Activated T-helper 2 cell treated with anti-CD3 and anti-CD28 coated beads, Interferon-gamma antibody, Interleukin-2, Interleukin-4, amounts not matched to agents 10 μg/mL and 5 μg/mL and 100 μg/mL, durations not matched to agents 14 hours and 24 hours and 36 hours (primary cell): ENCODE measurements at regions not wholly inside any gene's neighbourhood (a gene's known extent, or its start where the extent isn't known, plus 50 kb on each side); places are given as distances from the start of the nearest gene placed in this dataset.

Experiments
- DNase-seq: peaks from one replicate; pipeline ENCODE4 v3.0.0; 2021; ENCODE audit warnings: low spot score
- H3K27ac Mint-ChIP-seq: one replicate; pipeline ENCODE4 v1.8.0; 2021; ENCODE audit warnings: mixed read lengths
- H3K27me3 Mint-ChIP-seq: one replicate; pipeline ENCODE4 v1.8.0; 2021; ENCODE audit warnings: low read depth, mixed read lengths
- H3K36me3 Mint-ChIP-seq: one replicate; pipeline ENCODE4 v1.8.0; 2021; ENCODE audit warnings: low read depth, mixed read lengths
- H3K4me1 Mint-ChIP-seq: one replicate; pipeline ENCODE4 v1.8.0; 2021; ENCODE audit warnings: low read depth, mixed read lengths
- H3K4me3 Mint-ChIP-seq: one replicate; pipeline ENCODE4 v1.8.0; 2021; ENCODE audit warnings: low read depth, mild to moderate bottlenecking, moderate library complexity, mixed read lengths
- H3K9me3 Mint-ChIP-seq: one replicate; pipeline ENCODE4 v1.8.0; 2021; ENCODE audit warnings: mixed read lengths
- intact Hi-C: fragments of 100-400 bp; cut with micrococcal nuclease; formaldehyde crosslinking; loops from one replicate; pipeline ENCODE4 v1.15.1; 2023

- no peak for DNase-seq
- H3K4me3 Mint-ChIP-seq, result no peak overlapping the region
- H3K27me3 Mint-ChIP-seq, result no peaks in the 10 kb centered on the region
- H3K36me3 Mint-ChIP-seq, result peaks cover 17% of the 10 kb centered on the region
- peaks cover 64% of the 10 kb centered on the region for H3K4me1 Mint-ChIP-seq
- H3K27ac Mint-ChIP-seq, result peak overlapping the region; percentile 81
- intact Hi-C loops, result loop anchor here (5.0 kb wide), 5 partner anchors 88 to 457 kb away; no protein-coding TSS in a partner anchor
- peaks cover 10% of the 10 kb centered on the region for H3K9me3 Mint-ChIP-seq
Measured at GRCh38 chr2:7845332-7845731, 836.5 kb upstream of the ID2 start.

- no peak for DNase-seq
- peak overlapping the region; percentile 97 for H3K27ac Mint-ChIP-seq
- intact Hi-C loops, result loop anchor here (1.0 to 5.0 kb wide), 6 partner anchors 89 to 838 kb away; no protein-coding TSS in a partner anchor
Measured at GRCh38 chr2:7846607-7847006, 835.2 kb upstream of the ID2 start.

GRCh38 chr2:7847321-7847720, 834.5 kb upstream of the ID2 start:
- Mint-ChIP-seq H3K4me3 (peak overlapping the region; percentile 52), H3K27ac (peak overlapping the region; percentile 97), H3K9me3 (peaks cover 4% of the 10 kb centered on the region), H3K36me3 (peaks cover 11% of the 10 kb centered on the region), H3K27me3 (no peaks in the 10 kb centered on the region), H3K4me1 (peaks cover 55% of the 10 kb centered on the region)
- no peak for DNase-seq
- intact Hi-C loops, result loop anchor here (1.0 to 5.0 kb wide), 6 partner anchors 90 to 837 kb away; no protein-coding TSS in a partner anchor

More at GRCh38 chr2:7846607-7847006, 835.2 kb upstream of the ID2 start:
- Mint-ChIP-seq H3K36me3 (peaks cover 13% of the 10 kb centered on the region), H3K4me3 (no peak overlapping the region), H3K4me1 (peaks cover 60% of the 10 kb centered on the region), H3K9me3 (peaks cover 4% of the 10 kb centered on the region), H3K27me3 (no peaks in the 10 kb centered on the region)

GRCh38 chr2:7849027-7849426, 832.8 kb upstream of the ID2 start:
- Mint-ChIP-seq H3K27ac (peak overlapping the region; percentile 97), H3K4me3 (no peak overlapping the region), H3K27me3 (no peaks in the 10 kb centered on the region), H3K36me3 (peaks cover 11% of the 10 kb centered on the region), H3K9me3 (no peaks in the 10 kb centered on the region), H3K4me1 (peaks cover 46% of the 10 kb centered on the region)
- intact Hi-C loops, result loop anchor here (2.0 to 5.0 kb wide), 10 partner anchors 90 to 832 kb away; no protein-coding TSS in a partner anchor
- no peak for DNase-seq

GRCh38 chr2:7849531-7849930, 832.3 kb upstream of the ID2 start:
- peaks cover 42% of the 10 kb centered on the region for H3K4me1 Mint-ChIP-seq
- peaks cover 5% of the 10 kb centered on the region for H3K9me3 Mint-ChIP-seq
- no peak overlapping the region for H3K4me3 Mint-ChIP-seq
- peaks cover 15% of the 10 kb centered on the region for H3K36me3 Mint-ChIP-seq
- intact Hi-C loops, result loop anchor here (2.0 to 5.0 kb wide), 10 partner anchors 89 to 831 kb away; no protein-coding TSS in a partner anchor
- no peak overlapping the region for H3K27ac Mint-ChIP-seq
- no peaks in the 10 kb centered on the region for H3K27me3 Mint-ChIP-seq
- DNase-seq, result no peak

- Mint-ChIP-seq H3K27me3 (no peaks in the 10 kb centered on the region), H3K9me3 (peaks cover 9% of the 10 kb centered on the region), H3K27ac (no peak overlapping the region), H3K4me3 (no peak overlapping the region), H3K36me3 (peaks cover 18% of the 10 kb centered on the region), H3K4me1 (peaks cover 35% of the 10 kb centered on the region)
- intact Hi-C loops, result loop anchor here (10.0 kb wide), 1 partner anchor 382 kb away; no protein-coding TSS in a partner anchor
- no peak for DNase-seq
Measured at GRCh38 chr2:7852546-7852945, 829.3 kb upstream of the ID2 start.

GRCh38 chr2:7857904-7858303, 824.0 kb upstream of the ID2 start:
- Mint-ChIP-seq H3K4me1 (peaks cover 34% of the 10 kb centered on the region), H3K4me3 (no peak overlapping the region), H3K27ac (peak overlapping the region; percentile 81), H3K9me3 (peaks cover 9% of the 10 kb centered on the region), H3K36me3 (peaks cover 10% of the 10 kb centered on the region), H3K27me3 (no peaks in the 10 kb centered on the region)
- no peak for DNase-seq
- intact Hi-C loops, result loop anchor here (1.0 to 10.0 kb wide), 2 partner anchors 10 to 377 kb away; no protein-coding TSS in a partner anchor

- no peaks in the 10 kb centered on the region for H3K27me3 Mint-ChIP-seq
- DNase-seq, result no peak
- H3K27ac Mint-ChIP-seq, result peak overlapping the region; percentile 81
- peaks cover 9% of the 10 kb centered on the region for H3K9me3 Mint-ChIP-seq
- no peak overlapping the region for H3K4me3 Mint-ChIP-seq
- intact Hi-C loops, result loop anchor here (10.0 kb wide), 1 partner anchor 376 kb away; no protein-coding TSS in a partner anchor
- peaks cover 33% of the 10 kb centered on the region for H3K4me1 Mint-ChIP-seq
- peaks cover 10% of the 10 kb centered on the region for H3K36me3 Mint-ChIP-seq
Measured at GRCh38 chr2:7858624-7859023, 823.2 kb upstream of the ID2 start.

GRCh38 chr2:7860693-7861092, 821.2 kb upstream of the ID2 start:
- intact Hi-C loops, result no loop called here
- DNase-seq, result no peak
- H3K4me3 Mint-ChIP-seq, result no peak overlapping the region
- H3K27me3 Mint-ChIP-seq, result no peaks in the 10 kb centered on the region
- peaks cover 3% of the 10 kb centered on the region for H3K36me3 Mint-ChIP-seq
- H3K9me3 Mint-ChIP-seq, result peaks cover 8% of the 10 kb centered on the region
- H3K27ac Mint-ChIP-seq, result no peak overlapping the region
- peaks cover 31% of the 10 kb centered on the region for H3K4me1 Mint-ChIP-seq

- intact Hi-C loops, result no loop called here
- H3K4me3 Mint-ChIP-seq, result no peak overlapping the region
Measured at GRCh38 chr2:7861910-7862702, 819.8 kb upstream of the ID2 start.

GRCh38 chr2:7866104-7866503, 815.8 kb upstream of the ID2 start:
- Mint-ChIP-seq H3K27me3 (no peaks in the 10 kb centered on the region), H3K27ac (no peak overlapping the region), H3K4me1 (peaks cover 7% of the 10 kb centered on the region), H3K4me3 (no peak overlapping the region), H3K36me3 (peaks cover 3% of the 10 kb centered on the region), H3K9me3 (peaks cover 8% of the 10 kb centered on the region)
- no peak for DNase-seq
- intact Hi-C loops, result no loop called here

More at GRCh38 chr2:7861910-7862702, 819.8 kb upstream of the ID2 start:
- Mint-ChIP-seq H3K27ac (no peak overlapping the region), H3K4me1 (peaks cover 25% of the 10 kb centered on the region), H3K9me3 (peaks cover 8% of the 10 kb centered on the region), H3K27me3 (no peaks in the 10 kb centered on the region), H3K36me3 (peaks cover 3% of the 10 kb centered on the region)
- no peak for DNase-seq

GRCh38 chr2:7866825-7867224, 815.0 kb upstream of the ID2 start:
- intact Hi-C loops, result no loop called here
- Mint-ChIP-seq H3K4me1 (peaks cover under 1% of the 10 kb centered on the region), H3K9me3 (peaks cover 8% of the 10 kb centered on the region), H3K4me3 (no peak overlapping the region), H3K27me3 (no peaks in the 10 kb centered on the region), H3K27ac (no peak overlapping the region), H3K36me3 (peaks cover 3% of the 10 kb centered on the region)
- no peak for DNase-seq

GRCh38 chr2:7867867-7868266, 814.0 kb upstream of the ID2 start:
- Mint-ChIP-seq H3K9me3 (peaks cover 8% of the 10 kb centered on the region), H3K36me3 (peaks cover 3% of the 10 kb centered on the region), H3K4me1 (no peaks in the 10 kb centered on the region), H3K27me3 (no peaks in the 10 kb centered on the region), H3K4me3 (no peak overlapping the region), H3K27ac (no peak overlapping the region)
- intact Hi-C loops, result no loop called here
- no peak for DNase-seq
